HG03571 (cell line): ENCODE measurements at regions not wholly inside any gene's neighbourhood (a gene's known extent, or its start where the extent isn't known, plus 50 kb on each side); places are given as distances from the start of the nearest gene placed in this dataset.
"Not testable (repeated sequence)": the region's sequence is repeated elsewhere in the genome, so short reads cannot be mapped to it uniquely, and the experiment has no call there.

ENCODE experiments used
- ATAC-seq: cut with Tn5 transposase; IDR thresholded peaks from one replicate; pipeline ENCODE4 v1.9.1; 2021; ENCODE audit not compliant: unreplicated experiment

GRCh38 chr7:86045197-86045596, 598.5 kb upstream of the GRM3 start:
- ATAC-seq, result not testable (repeated sequence)

GRCh38 chr7:86025807-86026206, 617.9 kb upstream of the GRM3 start:
- ATAC-seq, result no peak

- ATAC-seq, result no peak
Measured at GRCh38 chr7:86013662-86014061, 630.0 kb upstream of the GRM3 start.

GRCh38 chr7:86012971-86013370, 630.7 kb upstream of the GRM3 start:
- no peak for ATAC-seq

- ATAC-seq, result no peak
Measured at GRCh38 chr7:86008898-86009297, 634.8 kb upstream of the GRM3 start.

GRCh38 chr7:86006909-86007308, 636.8 kb upstream of the GRM3 start:
- no peak for ATAC-seq

- ATAC-seq, result no peak
Measured at GRCh38 chr7:86002858-86003257, 640.9 kb upstream of the GRM3 start.

GRCh38 chr7:85997515-85997914, 646.2 kb upstream of the GRM3 start:
- ATAC-seq, result no peak

- no peak for ATAC-seq
Measured at GRCh38 chr7:85995101-85995500, 648.6 kb upstream of the GRM3 start.

- ATAC-seq, result no peak
Measured at GRCh38 chr7:85980740-85981139, 663.0 kb upstream of the GRM3 start.

- ATAC-seq, result no peak
Measured at GRCh38 chr7:85974176-85974575, 669.5 kb upstream of the GRM3 start.

- ATAC-seq, result no peak
Measured at GRCh38 chr7:85972504-85973141, 671.1 kb upstream of the GRM3 start.

- no peak for ATAC-seq
Measured at GRCh38 chr7:85954961-85955360, 688.7 kb upstream of the GRM3 start.

GRCh38 chr7:85950871-85951270, 692.8 kb upstream of the GRM3 start:
- no peak for ATAC-seq

- no peak for ATAC-seq
Measured at GRCh38 chr7:85950418-85950817, 693.3 kb upstream of the GRM3 start.

GRCh38 chr7:85947767-85948166, 695.9 kb upstream of the GRM3 start:
- no peak for ATAC-seq

- ATAC-seq, result no peak
Measured at GRCh38 chr7:85940798-85941197, 702.9 kb upstream of the GRM3 start.

GRCh38 chr7:85931919-85932318, 711.8 kb upstream of the GRM3 start:
- no peak for ATAC-seq

GRCh38 chr7:85928500-85928899, 715.2 kb upstream of the GRM3 start:
- ATAC-seq, result no peak

- no peak for ATAC-seq
Measured at GRCh38 chr7:85927226-85927625, 716.5 kb upstream of the GRM3 start.

GRCh38 chr7:85924062-85924461, 719.6 kb upstream of the GRM3 start:
- no peak for ATAC-seq

GRCh38 chr7:85916016-85916415, 727.7 kb upstream of the GRM3 start:
- no peak for ATAC-seq

- no peak for ATAC-seq
Measured at GRCh38 chr7:85914437-85914836, 727.6 kb upstream of the SEMA3D start.
